ENCODE measurements at regions not wholly inside any gene's neighbourhood (a gene's known extent, or its start where the extent isn't known, plus 50 kb on each side); places are given as distances from the start of the nearest gene placed in this dataset.

- no peak overlapping the region for H3K4me3 ChIP-seq (ENCODE audit: low read depth, low read length)
- DNase-seq (ENCODE audit: low read depth) = peak; percentile 20
These were observed 191.6 kb upstream of the ARHGAP20 start for GRCh38 chr11:110903830-110904229.

- H3K4me3 ChIP-seq (ENCODE audit: low read depth, low read length) = no peak overlapping the region
- DNase-seq (ENCODE audit: low read depth) = no peak
These were observed 191.1 kb upstream of the ARHGAP20 start for GRCh38 chr11:110903378-110903777.

- DNase-seq (ENCODE audit: low read depth) = no peak
These were observed 189.2 kb upstream of the ARHGAP20 start for GRCh38 chr11:110901441-110901840.

DNA sequence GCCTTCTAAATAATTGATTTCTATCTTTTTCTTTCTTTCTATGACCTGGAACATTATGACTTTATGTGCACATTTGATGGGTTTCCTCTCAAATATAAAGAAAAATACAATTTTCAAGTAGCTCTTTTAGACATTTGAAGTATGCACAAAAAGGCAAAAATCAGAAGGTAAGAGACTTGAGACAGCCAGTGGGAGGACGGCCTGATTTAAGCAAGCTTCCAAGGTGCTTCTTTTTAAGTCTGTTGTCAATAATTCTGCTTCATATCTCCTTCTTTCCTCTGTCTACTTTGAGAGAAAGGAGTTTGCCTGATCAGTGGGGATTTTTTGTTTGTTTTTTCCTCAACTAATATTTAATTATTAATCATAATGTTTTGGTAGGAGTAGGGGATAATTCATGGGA is 188.2 kb upstream of the ARHGAP20 start:
- DNase-seq (ENCODE audit: low read depth) = no peak
- H3K4me3 ChIP-seq (ENCODE audit: low read depth, low read length) = no peak overlapping the region

More at GRCh38 chr11:110901441-110901840, 189.2 kb upstream of the ARHGAP20 start:
- H3K4me3 ChIP-seq (ENCODE audit: low read depth, low read length) = no peak overlapping the region

DNA sequence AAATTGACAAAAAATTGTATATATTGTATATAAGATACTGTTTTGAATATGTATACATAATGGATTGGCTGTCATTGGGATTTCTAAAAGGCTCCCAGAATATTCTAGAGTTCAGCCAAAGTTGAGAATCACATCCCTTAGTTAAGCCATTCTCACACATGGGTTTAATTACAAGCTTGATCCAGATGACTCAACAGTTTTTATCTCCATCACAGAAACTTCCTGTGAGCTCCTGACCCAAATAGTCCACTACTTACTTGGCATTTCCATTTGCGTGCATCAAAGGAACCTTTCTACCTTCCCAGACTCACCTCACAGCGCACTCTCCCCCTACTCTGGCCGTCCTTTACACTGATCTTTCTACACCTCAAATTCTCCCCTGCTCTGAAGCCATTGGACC is 184.8 kb upstream of the ARHGAP20 start:
- peak; percentile 25 for DNase-seq (ENCODE audit: low read depth)
- H3K4me3 ChIP-seq (ENCODE audit: low read depth, low read length) = no peak overlapping the region

GRCh38 chr11:110896358-110896757 is 184.1 kb upstream of the ARHGAP20 start:
- no peak overlapping the region for H3K4me3 ChIP-seq (ENCODE audit: low read depth, low read length)
- peak; percentile 45 for DNase-seq (ENCODE audit: low read depth)

DNA sequence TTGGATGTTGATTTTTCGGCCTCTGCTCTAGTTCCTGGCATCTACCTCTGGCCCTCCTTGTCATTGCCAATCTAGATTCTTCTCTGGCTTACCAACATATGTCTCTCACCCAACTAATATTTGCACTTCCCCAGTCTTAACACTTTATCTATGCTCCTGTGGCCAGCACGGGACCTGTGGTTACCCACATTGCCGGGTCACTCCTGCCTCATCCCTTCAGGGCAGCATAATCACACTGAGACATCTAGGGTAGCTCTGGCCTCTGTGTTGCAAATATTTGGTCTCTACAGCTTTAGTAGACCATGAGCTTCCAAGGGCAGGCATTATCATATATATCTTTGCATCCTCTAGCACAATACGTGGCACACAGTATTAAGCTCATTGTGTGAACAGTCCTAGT is 182.0 kb upstream of the ARHGAP20 start:
- no peak for DNase-seq (ENCODE audit: low read depth)
- no peak overlapping the region for H3K4me3 ChIP-seq (ENCODE audit: low read depth, low read length)

DNA sequence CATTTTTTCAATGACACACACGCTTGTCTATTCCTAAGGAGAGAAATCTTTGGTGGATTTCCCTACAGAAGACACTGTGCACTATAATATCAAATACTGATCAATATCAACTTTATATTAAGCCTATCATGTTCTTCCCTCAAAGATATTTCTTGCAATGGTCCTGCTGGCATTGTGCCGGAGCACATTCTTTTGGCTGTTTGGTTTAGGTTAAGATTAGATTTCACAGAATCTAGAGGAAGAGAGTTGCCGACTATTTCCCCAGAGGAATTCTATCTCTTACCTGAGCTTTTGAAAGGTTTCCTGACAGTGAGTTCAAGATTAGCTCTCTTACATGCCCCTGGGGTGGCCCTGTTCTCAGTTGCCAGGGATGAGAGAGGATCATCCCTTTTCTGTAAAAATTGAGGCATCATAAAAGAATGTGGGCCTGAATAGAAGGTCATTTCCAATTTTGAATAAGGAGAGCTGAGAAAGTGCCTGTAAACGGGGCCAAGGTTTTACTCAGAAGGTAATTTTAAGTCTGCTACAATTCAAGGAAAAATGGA is 180.6 kb upstream of the ARHGAP20 start:
- DNase-seq (ENCODE audit: low read depth) = no peak
- H3K4me3 ChIP-seq (ENCODE audit: low read depth, low read length) = no peak overlapping the region

- DNase-seq (ENCODE audit: low read depth) = peak; percentile 38
- H3K4me3 ChIP-seq (ENCODE audit: low read depth, low read length) = no peak overlapping the region
These were observed 179.2 kb upstream of the ARHGAP20 start for GRCh38 chr11:110891411-110891810.

GRCh38 chr11:110890995-110891394 is 178.8 kb upstream of the ARHGAP20 start:
- no peak for DNase-seq (ENCODE audit: low read depth)
- no peak overlapping the region for H3K4me3 ChIP-seq (ENCODE audit: low read depth, low read length)

GRCh38 chr11:110886288-110886970 is 174.2 kb upstream of the ARHGAP20 start:
- no peak overlapping the region for H3K4me3 ChIP-seq (ENCODE audit: low read depth, low read length)
- no peak for DNase-seq (ENCODE audit: low read depth)

DNA sequence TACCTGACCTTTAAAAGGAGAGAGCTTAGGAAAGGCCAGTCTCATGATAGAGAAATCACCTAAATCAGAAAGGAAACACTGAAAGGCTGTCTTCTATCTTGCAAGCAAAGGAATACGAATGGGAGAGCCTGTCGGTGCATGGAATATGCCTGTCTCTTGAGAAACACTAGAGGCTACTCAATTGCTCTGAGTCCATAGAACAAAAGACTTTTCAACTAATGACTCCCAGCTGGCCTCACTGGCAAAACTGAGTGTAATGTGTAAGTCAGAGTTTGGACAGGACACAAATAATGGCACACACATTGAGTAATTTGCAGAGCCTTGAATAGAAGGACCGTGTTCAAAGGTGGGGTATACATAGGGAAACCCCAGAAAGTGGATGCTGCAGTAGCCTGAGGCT is 171.0 kb upstream of the ARHGAP20 start:
- DNase-seq (ENCODE audit: low read depth) = no peak
- no peak overlapping the region for H3K4me3 ChIP-seq (ENCODE audit: low read depth, low read length)

GRCh38 chr11:110878513-110878912 is 166.3 kb upstream of the ARHGAP20 start:
- no peak overlapping the region for H3K4me3 ChIP-seq (ENCODE audit: low read depth, low read length)
- DNase-seq (ENCODE audit: low read depth) = peak; percentile 59

DNA sequence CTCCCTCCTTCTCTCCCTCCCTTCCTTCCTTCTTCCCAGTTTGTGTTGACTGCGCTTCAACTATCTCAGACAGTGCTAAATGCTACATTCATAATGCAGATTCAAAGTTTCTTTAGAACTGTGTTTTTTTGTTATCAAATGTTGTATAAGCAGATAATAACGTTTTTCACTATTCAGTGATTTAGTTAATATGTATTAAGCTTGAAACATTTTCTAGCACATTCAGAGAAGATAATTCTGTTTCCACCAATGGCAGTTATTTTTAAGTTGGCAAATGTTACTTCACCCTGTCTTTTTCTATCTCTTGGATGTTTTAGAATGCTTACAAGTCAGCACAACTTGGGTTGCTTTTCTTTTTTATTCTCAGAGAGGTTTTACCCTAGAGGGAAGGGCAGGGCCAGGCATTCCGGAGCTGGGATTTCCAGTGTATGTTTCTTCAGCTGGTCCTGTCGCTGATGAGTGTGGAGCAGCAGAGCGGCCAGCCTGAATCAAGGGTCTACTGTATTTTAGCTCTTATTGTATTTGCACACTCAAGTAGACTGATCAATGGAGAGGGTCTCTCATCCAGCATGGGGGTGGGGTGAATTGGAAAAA is 162.3 kb upstream of the ARHGAP20 start:
- H3K4me3 ChIP-seq (ENCODE audit: low read depth, low read length) = no peak overlapping the region
- no peak for DNase-seq (ENCODE audit: low read depth)

- no peak overlapping the region for H3K4me3 ChIP-seq (ENCODE audit: low read depth, low read length)
- DNase-seq (ENCODE audit: low read depth) = no peak
These were observed 161.7 kb upstream of the ARHGAP20 start for GRCh38 chr11:110873975-110874374.

GRCh38 chr11:110870816-110871522 is 158.7 kb upstream of the ARHGAP20 start:
- no peak overlapping the region for H3K4me3 ChIP-seq (ENCODE audit: low read depth, low read length)
- no peak for DNase-seq (ENCODE audit: low read depth)

DNA sequence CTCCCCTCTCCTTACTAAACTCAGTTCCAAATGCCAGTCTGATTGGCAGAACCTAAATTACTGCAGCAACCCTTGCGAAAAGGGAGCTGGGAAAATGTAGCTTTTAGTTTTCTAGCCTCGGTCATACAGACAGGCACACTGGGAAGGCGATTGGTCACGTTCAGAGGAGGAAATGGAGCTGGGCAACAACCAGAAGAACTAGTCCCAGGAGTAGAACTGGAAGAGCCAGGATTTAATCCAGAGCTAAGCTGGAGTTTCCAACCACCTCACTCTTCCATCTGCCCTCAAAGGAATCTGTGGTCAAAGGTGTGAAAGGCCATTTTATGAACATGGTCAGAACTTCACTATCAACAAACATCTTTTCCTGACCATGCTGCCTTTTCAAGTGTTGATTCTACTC is 155.7 kb upstream of the ARHGAP20 start:
- no peak for DNase-seq (ENCODE audit: low read depth)
- H3K4me3 ChIP-seq (ENCODE audit: low read depth, low read length) = no peak overlapping the region

- no peak overlapping the region for H3K4me3 ChIP-seq (ENCODE audit: low read depth, low read length)
- no peak for DNase-seq (ENCODE audit: low read depth)
These were observed 153.8 kb upstream of the ARHGAP20 start for GRCh38 chr11:110866081-110866480.

GRCh38 chr11:110862407-110862806 is 150.2 kb upstream of the ARHGAP20 start:
- no peak for DNase-seq (ENCODE audit: low read depth)

GRCh38 chr11:110860461-110860860 is 148.2 kb upstream of the ARHGAP20 start:
- DNase-seq (ENCODE audit: low read depth) = no peak
- no peak overlapping the region for H3K4me3 ChIP-seq (ENCODE audit: low read depth, low read length)

More at GRCh38 chr11:110862407-110862806, 150.2 kb upstream of the ARHGAP20 start:
- H3K4me3 ChIP-seq (ENCODE audit: low read depth, low read length) = no peak overlapping the region
